ENCODE measurements at regions not wholly inside any gene's neighbourhood (a gene's known extent, or its start where the extent isn't known, plus 50 kb on each side); places are given as distances from the start of the nearest gene placed in this dataset.

DNA sequence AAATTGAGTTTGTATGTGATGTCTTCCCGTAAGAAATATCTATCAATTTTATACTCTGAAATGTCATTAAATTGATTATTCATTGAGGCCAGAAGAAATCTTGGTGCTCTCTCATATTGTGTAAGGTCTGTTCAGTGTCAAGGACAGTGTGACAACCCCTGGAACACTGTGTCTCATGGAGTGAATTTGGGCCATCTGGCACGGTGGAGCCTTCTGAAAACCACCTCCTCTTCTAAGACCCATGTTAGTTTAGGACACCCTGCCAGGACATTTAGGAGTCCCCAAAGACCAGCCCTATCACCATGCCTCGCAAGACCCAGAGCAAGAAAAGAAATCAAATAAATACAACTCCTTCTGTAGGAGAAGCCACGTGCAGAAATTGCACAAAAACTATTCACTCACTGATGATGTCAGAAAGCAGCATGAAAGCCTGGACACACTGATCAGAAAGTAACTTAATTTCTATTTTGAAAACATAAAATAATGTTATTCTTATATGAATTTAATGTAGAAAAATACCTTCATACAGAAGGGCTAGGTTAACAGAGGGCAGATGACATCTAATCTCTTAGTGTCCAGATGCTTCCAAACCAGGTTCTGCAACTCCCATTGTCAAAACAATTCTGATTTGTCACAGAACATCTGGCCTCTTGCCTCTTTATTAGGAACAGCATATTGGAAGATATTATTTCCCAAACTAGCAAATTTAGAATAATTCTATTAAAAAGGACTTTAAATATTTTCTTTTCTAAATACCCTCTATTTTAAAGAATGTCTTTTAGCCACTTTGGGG, 298.8 kb downstream of the NR2F1-AS1 start:
- TF ChIP-seq JUN (CRISPR knock-in tag; IDR thresholded peaks at IDR 0.05) (no peak), FOXK1 (CRISPR knock-in tag; IDR thresholded peaks at IDR 0.05) (no peak), MAX (CRISPR knock-in tag; IDR thresholded peaks at IDR 0.05) (no peak), ZNF396 (CRISPR knock-in tag; IDR thresholded peaks at IDR 0.05; ENCODE audit: borderline replicate concordance) (no peak), CTCF (IDR thresholded peaks at IDR 0.05) (no peak), SMAD4 (CRISPR knock-in tag; IDR thresholded peaks at IDR 0.05) (no peak)
- TF ChIP-seq, protein P1, sequence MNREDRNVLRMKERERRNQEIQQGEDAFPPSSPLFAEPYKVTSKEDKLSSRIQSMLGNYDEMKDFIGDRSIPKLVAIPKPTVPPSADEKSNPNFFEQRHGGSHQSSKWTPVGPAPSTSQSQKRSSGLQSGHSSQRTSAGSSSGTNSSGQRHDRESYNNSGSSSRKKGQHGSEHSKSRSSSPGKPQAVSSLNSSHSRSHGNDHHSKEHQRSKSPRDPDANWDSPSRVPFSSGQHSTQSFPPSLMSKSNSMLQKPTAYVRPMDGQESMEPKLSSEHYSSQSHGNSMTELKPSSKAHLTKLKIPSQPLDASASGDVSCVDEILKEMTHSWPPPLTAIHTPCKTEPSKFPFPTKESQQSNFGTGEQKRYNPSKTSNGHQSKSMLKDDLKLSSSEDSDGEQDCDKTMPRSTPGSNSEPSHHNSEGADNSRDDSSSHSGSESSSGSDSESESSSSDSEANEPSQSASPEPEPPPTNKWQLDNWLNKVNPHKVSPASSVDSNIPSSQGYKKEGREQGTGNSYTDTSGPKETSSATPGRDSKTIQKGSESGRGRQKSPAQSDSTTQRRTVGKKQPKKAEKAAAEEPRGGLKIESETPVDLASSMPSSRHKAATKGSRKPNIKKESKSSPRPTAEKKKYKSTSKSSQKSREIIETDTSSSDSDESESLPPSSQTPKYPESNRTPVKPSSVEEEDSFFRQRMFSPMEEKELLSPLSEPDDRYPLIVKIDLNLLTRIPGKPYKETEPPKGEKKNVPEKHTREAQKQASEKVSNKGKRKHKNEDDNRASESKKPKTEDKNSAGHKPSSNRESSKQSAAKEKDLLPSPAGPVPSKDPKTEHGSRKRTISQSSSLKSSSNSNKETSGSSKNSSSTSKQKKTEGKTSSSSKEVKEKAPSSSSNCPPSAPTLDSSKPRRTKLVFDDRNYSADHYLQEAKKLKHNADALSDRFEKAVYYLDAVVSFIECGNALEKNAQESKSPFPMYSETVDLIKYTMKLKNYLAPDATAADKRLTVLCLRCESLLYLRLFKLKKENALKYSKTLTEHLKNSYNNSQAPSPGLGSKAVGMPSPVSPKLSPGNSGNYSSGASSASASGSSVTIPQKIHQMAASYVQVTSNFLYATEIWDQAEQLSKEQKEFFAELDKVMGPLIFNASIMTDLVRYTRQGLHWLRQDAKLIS (CRISPR knock-in tag; IDR thresholded peaks at IDR 0.05; ENCODE audit: borderline replicate concordance), result no peak
